SKM-1 (cell line): ENCODE measurements at regions not wholly inside any gene's neighbourhood (a gene's known extent, or its start where the extent isn't known, plus 50 kb on each side); places are given as distances from the start of the nearest gene placed in this dataset.
A peak's percentile ranks its signal among the peaks of the same experiment; 100 is the strongest.

Source experiments
- DNase-seq: peaks from one replicate; lab custom pipeline; 2025; ENCODE audit not compliant: unreplicated experiment; lab: John Stamatoyannopoulos, UW

DNA sequence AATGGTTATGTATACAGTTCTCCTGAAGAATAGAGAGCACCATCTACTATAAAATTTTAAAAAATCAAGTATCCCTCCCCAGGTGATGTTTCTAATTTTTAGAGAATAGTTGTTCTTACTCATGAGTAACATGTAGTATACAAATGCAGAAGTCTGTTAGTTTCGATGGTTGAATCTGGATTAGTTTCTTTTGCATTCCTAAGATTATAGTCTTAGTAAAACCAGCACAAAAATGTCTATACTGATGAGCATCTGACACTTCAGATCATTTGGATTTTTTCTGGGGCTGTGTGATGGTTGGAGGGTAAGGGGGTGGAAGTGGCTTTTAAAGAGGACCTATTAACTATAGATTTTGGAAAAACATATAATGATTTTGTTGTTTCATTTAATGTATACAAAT, 167.3 kb upstream of the SGO1 start:
- no peak for DNase-seq

DNA sequence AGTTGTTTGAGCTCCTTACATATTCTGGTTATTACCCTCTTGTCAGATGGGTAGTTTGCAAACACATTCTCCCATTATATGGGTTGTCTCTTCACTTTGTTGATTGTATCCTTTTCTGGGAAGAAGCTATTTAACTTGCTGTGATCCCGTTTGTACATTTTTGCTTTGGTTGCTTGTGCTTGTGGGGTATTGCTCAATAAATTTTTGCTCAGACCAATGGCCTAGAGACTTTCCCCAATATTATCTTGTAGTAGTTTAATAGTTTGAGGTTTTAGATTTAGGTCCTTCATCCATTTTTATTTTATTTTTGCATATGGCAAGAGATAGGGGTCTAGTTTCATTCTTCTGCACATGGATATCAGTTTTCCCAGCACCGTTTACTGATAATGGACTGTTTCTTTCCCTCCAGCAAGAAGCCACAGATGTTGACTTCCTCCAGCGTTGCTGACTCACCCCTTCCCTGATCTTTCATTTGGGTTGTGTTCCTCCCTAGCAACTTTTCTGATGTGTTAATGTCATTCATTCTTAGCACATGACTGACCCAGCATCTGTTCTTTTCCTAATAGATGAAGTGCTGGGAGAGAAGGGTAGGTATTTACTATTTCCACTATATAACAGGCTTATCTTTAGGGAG, 166.7 kb upstream of the SGO1 start:
- DNase-seq: peak; percentile 5

GRCh38 chr3:20350449-20350848, 164.4 kb upstream of the SGO1 start:
- DNase-seq: no peak

DNA sequence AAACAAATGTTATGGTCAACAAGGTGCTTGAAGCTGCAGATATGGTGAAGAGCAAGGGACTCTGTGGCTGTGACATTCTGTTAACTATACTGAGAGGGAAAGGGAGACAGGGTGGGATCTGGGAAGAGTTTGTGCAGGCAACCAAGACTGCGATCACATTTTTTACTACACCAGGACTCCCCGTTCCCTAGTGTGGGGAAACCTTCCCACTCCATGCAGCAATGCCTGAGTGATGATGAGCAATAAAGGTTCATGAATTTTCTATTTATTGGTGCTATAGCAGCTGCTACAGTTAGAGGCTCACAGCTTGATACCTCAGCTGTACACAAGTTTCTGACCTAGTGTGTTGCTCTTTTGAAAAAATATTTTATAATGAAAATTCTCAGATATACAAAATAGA, 160.9 kb upstream of the SGO1 start:
- DNase-seq: no peak

DNA sequence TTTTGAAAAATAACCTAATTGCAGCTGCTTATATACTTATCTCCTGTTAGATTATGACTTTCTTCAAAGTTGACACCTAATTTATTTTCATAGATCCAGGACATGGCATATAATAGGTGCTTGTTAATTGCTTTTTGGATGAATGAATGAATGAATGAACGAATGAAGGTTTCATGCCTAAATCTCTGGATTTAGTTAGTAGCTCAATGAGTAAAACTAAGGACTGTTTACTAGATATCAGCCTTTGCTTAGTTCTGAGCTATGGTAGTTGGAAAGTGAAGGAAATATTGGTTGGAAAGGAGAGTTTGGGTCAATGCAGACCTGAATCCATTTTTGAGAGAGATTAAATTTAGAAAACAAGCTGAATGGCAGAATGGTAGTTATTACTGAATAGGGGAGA, 160.4 kb upstream of the SGO1 start:
- no peak for DNase-seq

- DNase-seq: no peak
Observed at GRCh38 chr3:20344400-20344959, 158.5 kb upstream of the SGO1 start.

DNA sequence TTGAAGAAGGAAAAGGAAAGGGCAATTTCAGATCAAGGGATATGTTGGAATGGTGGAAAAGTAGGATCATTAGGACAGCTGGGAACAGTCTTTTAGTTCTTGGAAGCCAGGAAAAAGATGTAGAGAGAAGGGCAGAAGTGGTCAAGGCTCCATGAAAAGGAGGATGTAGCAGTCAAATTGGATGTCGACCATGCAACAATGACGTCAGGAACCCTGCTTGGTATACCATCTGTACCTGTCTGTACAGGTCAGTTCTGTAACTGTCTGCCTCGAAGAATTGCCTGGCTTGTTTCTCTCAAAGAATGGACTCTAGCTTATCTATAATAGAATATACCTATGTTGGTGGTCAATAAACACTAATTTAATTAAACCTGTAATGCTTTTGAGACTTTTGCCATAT, 157.8 kb upstream of the SGO1 start:
- no peak for DNase-seq

- peak; percentile 38 for DNase-seq
Observed at GRCh38 chr3:20340324-20340928, 154.4 kb upstream of the SGO1 start.

DNA sequence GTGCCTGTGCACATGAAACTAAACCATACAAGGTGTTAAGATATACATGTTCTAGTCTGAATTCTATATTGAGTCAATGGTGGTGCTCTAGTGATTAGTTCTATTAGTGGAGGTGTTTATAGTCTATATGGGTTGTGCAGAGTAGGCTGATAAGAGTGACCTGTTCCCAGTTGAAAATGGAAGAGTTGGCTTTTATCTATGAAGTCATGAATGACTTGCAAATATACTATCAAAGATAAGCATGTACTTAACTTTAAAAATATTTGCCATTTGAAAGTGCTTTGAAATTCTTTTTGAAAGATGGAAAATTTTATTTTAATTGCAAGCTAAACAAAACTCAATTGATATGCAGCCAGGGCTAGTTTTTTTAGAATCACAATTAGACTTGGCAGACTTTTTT, 150.6 kb upstream of the SGO1 start:
- DNase-seq: no peak

DNA sequence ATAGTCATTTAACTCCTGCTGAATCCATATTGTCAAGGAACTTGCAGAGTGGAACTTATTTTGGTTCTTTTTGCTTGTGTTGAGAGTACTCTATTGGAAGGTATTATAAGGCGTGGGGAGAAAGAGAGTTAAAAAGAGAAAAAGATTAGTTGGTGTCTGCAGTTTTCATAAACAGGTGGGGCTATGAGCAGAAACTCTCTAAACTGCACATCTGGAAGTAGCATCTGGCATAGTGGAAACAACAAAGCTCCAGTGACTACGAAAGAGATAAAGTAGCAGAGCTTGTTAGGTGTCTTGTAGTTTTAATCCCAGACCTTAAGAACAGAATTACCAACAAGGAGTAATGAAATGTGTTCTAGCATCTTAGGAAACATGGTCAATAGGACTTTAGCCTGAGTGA, 148.8 kb upstream of the SGO1 start:
- no peak for DNase-seq

GRCh38 chr3:20327889-20328288, 141.9 kb upstream of the SGO1 start:
- DNase-seq: no peak

DNA sequence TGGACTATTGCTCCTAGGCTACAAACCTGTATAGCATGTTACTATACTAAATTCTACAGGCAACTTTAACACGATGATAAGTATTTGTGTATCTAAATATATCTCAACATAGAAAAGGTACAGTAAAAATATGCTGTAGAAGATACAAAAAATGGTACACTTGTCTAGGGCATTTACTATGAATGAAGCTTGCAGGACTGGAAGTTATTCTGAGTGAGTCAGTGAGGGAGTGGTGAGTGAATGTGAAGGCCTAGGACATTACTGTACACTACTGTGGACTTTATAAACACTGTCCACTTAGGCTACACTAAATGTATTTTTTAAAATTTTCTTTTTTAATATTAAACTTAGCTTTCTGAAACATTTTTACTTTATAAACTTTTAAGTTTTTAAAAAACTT, 140.5 kb upstream of the SGO1 start:
- no peak for DNase-seq

DNA sequence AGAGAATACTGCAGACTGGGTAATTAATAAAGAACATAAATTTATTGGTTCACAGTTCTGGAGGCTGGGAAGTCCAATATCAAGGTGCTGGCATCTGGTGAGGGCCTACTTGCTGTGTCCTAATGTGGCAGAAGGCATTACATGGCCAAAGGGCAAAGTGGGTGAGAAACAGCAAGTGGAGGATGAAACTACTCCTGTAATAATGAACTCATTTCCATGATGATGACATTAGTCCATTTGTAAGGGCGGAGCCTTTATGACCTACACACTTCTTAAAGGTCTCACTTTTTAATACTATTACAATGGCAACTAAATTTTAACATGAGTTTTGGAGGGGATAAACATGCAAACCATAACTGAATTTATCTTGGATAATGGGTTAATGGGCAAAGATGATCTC, 139.6 kb upstream of the SGO1 start:
- DNase-seq: no peak

DNA sequence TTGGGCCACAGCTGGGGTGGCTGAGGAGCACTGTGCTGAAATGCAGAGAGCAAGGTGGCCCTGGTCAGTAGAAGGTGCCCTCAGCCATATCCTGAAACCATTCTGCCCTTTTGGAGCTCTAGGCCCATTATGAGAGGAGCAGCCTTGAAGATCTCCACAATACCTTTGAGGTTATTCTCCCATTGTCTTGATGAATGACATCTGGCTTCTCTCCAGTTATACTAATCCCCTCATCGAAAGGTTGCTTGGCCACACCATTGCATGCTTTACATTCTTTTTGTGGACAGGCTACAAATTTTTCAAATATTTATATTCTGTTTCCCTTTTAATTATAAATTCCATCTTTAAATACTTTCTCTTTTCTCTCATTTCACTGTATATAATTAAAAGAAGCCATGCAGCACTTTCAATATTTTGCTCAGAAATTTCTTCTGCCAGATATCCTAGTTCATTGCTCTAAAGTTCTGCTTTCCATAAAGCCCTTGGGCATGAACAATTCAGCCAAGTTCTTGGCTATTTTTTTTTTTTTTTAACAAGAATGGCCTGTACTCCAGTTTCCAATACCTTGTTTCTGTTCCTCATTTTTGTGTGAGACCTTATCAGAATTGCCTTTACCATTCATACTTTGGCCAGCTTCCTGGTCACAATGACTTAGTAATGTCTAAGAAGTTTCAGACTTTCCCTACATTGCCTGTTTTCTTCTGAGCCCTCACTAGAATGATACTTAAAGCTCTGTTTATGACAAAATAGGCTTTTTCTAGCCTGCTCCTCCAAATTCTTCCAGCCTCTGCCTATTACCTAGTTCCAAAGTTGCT, 138.9 kb upstream of the SGO1 start:
- peak; percentile 67 for DNase-seq

GRCh38 chr3:20323307-20323927, 137.4 kb upstream of the SGO1 start:
- DNase-seq: no peak

- peak; percentile 65 for DNase-seq
Observed at GRCh38 chr3:20322085-20322484, 136.1 kb upstream of the SGO1 start.

DNA sequence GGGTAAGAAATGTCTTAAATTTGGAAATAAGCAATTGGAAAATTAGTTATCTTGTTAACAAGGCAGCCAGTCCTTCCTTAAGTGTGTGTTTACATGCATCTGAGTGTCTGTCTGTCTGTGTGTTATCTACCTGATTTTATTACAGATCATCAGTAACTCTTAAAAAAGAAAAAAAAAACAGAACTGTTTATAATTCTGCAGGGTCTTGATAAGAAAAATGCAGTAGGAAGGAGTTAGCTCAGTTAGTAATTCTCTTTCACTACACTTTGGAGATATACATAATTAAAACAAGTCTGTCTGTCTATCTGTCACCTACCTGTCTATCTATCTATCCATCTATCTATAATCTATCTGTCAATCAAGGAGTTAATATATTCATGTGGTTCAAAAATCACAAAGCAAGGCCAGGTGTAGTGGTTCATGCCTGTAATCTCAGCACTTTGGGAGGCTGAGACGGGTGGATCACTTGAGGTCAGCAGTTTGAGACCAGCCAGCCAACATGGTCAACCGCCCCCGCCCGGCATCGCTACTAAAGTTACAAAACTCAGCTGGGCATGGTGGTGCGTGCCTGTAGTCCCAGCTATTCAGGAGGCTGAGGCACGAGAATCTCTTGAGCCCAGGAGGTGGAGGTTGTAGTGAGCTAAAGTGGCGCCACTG, 135.5 kb upstream of the SGO1 start:
- no peak for DNase-seq

- DNase-seq: no peak
Observed at GRCh38 chr3:20320489-20320888, 134.5 kb upstream of the SGO1 start.

DNA sequence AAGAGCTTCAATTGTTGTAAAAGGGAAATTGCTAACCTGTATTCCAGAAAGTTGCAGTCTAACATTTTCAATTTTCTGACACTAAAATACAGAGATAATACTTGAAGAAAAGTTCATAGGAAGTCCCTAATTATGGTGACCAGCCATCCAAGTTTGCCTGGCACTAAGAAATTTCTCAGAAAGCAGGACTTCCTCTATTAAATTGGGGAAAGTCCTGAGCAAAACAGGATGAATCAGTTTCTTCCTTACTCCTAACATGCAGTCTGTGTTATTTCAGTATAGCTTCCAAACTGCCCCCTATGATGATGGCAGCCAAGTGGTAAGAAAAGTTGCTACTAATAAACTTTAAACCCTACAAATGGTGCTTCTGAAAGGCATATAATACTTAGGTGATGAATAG, 133.5 kb upstream of the SGO1 start:
- DNase-seq: no peak

DNA sequence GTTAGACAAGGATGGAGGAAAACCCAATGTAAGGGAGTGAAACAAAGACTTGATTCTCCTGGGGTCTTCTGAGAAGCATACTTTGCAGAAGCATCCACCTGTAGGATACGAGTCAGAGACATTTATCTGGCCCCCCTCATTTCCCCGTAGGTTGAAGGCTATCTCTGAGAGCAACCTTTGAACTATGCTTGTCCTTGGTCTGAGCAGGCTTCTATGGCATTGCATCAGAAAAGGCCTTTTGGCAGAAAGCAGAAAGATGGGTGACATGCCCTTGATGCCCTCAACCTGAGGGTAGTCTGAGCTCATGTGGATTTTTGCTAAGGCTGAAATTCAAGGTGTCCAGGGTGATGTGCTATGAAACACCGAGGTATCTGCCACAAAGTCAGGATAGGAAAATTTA, 131.6 kb upstream of the SGO1 start:
- no peak for DNase-seq

DNA sequence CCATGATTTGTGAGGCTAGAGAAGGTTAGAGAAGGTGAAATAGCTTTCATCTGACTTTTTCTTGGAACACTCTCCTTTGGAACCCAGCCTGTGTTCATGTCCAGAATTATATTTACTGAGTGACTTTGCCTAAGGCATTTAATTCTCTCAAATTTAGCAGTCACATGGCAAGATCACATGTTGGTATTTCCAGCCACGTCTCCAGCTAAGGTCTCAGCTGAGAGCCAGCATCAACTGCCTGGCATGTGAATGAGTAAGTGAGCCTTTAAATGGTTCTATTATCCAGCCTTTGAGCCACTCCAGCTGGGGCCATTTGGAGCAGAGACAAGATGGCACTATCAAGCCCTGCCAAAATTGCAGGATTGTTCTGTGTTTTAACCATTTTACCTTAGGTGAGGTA, 130.2 kb upstream of the SGO1 start:
- no peak for DNase-seq
